GM23338 (cell line): ENCODE measurements at regions not wholly inside any gene's neighbourhood (a gene's known extent, or its start where the extent isn't known, plus 50 kb on each side); places are given as distances from the start of the nearest gene placed in this dataset.

ENCODE experiments used
- ATAC-seq: fragments of 200-7000 bp; cut with Tn5 transposase; 3 replicates; pipeline ENCODE4 v1.9.1; 2020
- DNase-seq: peaks from one replicate; pipeline ENCODE4 v3.0.0-alpha.2; 2015; ENCODE audit warnings: low spot score
- H2AFZ ChIP-seq: fragments of 200-600 bp; sonication (generic); 2 replicates; pipeline ENCODE4 v1.8.0; 2016; ENCODE audit warnings: antibody characterized with exemption, mild to moderate bottlenecking, moderate library complexity
- H3F3A ChIP-seq: fragments of 200-600 bp; sonication (generic); replicated peaks from 2 replicates; pipeline ENCODE4 v1.8.0; 2017; ENCODE audit warnings: antibody characterized with exemption, mixed run types, low read depth
- H3K27ac ChIP-seq: fragments of 200-600 bp; sonication (generic); 2 replicates; pipeline ENCODE4 v1.6.1; 2016; ENCODE audit warnings: low read depth
- H3K27me3 ChIP-seq: fragments of 200-600 bp; sonication (generic); 2 replicates; pipeline ENCODE4 v1.8.0; 2016; ENCODE audit warnings: mild to moderate bottlenecking, mixed run types, moderate library complexity; ENCODE audit not compliant: insufficient read depth
- H3K36me3 ChIP-seq: fragments of 200-600 bp; sonication (generic); 2 replicates; pipeline ENCODE4 v1.8.0; 2016; ENCODE audit warnings: mild to moderate bottlenecking; ENCODE audit not compliant: insufficient read depth
- H3K4me1 ChIP-seq: fragments of 200-600 bp; sonication (generic); 2 replicates; pipeline ENCODE4 v1.8.0; 2016; ENCODE audit warnings: mild to moderate bottlenecking, moderate library complexity; ENCODE audit not compliant: insufficient read depth
- H3K4me2 ChIP-seq: fragments of 200-600 bp; sonication (generic); 2 replicates; pipeline ENCODE4 v1.7.1; 2017; ENCODE audit warnings: mixed run types
- H3K4me3 ChIP-seq: fragments of 200-600 bp; sonication (generic); 2 replicates; pipeline ENCODE4 v1.6.1; 2016; ENCODE audit warnings: mixed run types
- H3K79me2 ChIP-seq: fragments of 200-600 bp; sonication (generic); replicated peaks from 2 replicates; pipeline ENCODE4 v1.8.0; 2017; ENCODE audit warnings: mild to moderate bottlenecking; ENCODE audit not compliant: insufficient read depth
- H3K9me2 ChIP-seq: fragments of 200-600 bp; sonication (generic); 2 replicates; pipeline ENCODE4 v1.8.0; 2017; ENCODE audit not compliant: insufficient read depth
- H4K20me1 ChIP-seq: fragments of 200-600 bp; sonication (generic); replicated peaks from 2 replicates; pipeline ENCODE4 v1.8.0; 2017; ENCODE audit warnings: mild to moderate bottlenecking; ENCODE audit not compliant: insufficient read depth
- H3K27ac Mint-ChIP-seq: 2 replicates; pipeline ENCODE4 v1.8.0; 2020; ENCODE audit warnings: inconsistent platforms, mild to moderate bottlenecking, moderate library complexity, mixed read lengths
- H3K27me3 Mint-ChIP-seq: 3 replicates; pipeline ENCODE4 v1.8.0; 2022; ENCODE audit warnings: low read depth, mild to moderate bottlenecking, moderate library complexity, mixed read lengths, inconsistent platforms; ENCODE audit not compliant: insufficient read depth, poor library complexity
- H3K36me3 Mint-ChIP-seq: 3 replicates; pipeline ENCODE4 v1.8.0; 2021; ENCODE audit warnings: low read depth, mild to moderate bottlenecking, inconsistent platforms, moderate library complexity, mixed read lengths
- H3K4me1 Mint-ChIP-seq: 3 replicates; pipeline ENCODE4 v1.8.0; 2020; ENCODE audit warnings: mild to moderate bottlenecking, inconsistent platforms, mixed read lengths
- H3K4me3 Mint-ChIP-seq: 3 replicates; pipeline ENCODE4 v1.8.0; 2021; ENCODE audit warnings: moderate library complexity, mild to moderate bottlenecking, inconsistent platforms, mixed read lengths
- H3K9me3 Mint-ChIP-seq: 3 replicates; pipeline ENCODE4 v1.8.0; 2020; ENCODE audit warnings: moderate library complexity, mild to moderate bottlenecking, inconsistent platforms, mixed read lengths
- CREB1 ChIP-seq: fragments of 250-450 bp; sonication (Bioruptor Pico); IDR thresholded peaks from 2 replicates; pipeline ENCODE4 v1.5.0; 2020; ENCODE audit warnings: low read depth, mild to moderate bottlenecking, moderate library complexity
- CTCF ChIP-seq, 2 experiments: fragments of 200-600 bp in 1 of 2; sonication (generic) in 1 of 2; conservative IDR thresholded peaks; 2 replicates each; pipeline versions ENCODE4 v1.5.1 to v1.6.1; 2016 to 2017; ENCODE audit warnings: antibody characterized with exemption in 2 of 2, low read depth in 2 of 2, mild to moderate bottlenecking in 2 of 2, moderate library complexity in 1 of 2
- ETS1 ChIP-seq: IDR thresholded peaks from 2 replicates; pipeline ENCODE4 v1.6.1; 2016; ENCODE audit warnings: antibody characterized with exemption
- EZH2 ChIP-seq: fragments of 200-600 bp; sonication (generic); IDR thresholded peaks from one replicate; pipeline ENCODE4 v1.8.0; 2017; ENCODE audit warnings: antibody characterized with exemption, mild to moderate bottlenecking, low read depth; ENCODE audit not compliant: unreplicated experiment
- EZH2phosphoT487 ChIP-seq: fragments of 200-600 bp; sonication (generic); IDR thresholded peaks from one replicate; pipeline ENCODE4 v1.8.1; 2018; ENCODE audit warnings: antibody characterized with exemption; ENCODE audit not compliant: unreplicated experiment
- JUNB ChIP-seq: IDR thresholded peaks from one replicate; pipeline ENCODE4 v1.6.1; 2016; ENCODE audit warnings: antibody characterized with exemption; ENCODE audit not compliant: unreplicated experiment
- NANOG ChIP-seq: IDR thresholded peaks from 2 replicates; pipeline ENCODE4 v1.6.1; 2016; ENCODE audit warnings: antibody characterized with exemption, borderline replicate concordance
- POLR2AphosphoS5 ChIP-seq: IDR thresholded peaks from 2 replicates; pipeline ENCODE4 v1.6.1; 2016; ENCODE audit warnings: antibody characterized with exemption, low read depth
- REST ChIP-seq: IDR thresholded peaks from one replicate; pipeline ENCODE4 v1.6.1; 2018; ENCODE audit warnings: antibody characterized with exemption; ENCODE audit not compliant: unreplicated experiment
- STAT1 ChIP-seq: IDR thresholded peaks from one replicate; pipeline ENCODE4 v1.6.1; 2016; ENCODE audit warnings: antibody characterized with exemption; ENCODE audit not compliant: unreplicated experiment
- ZNF114 ChIP-seq: fragments of 250-450 bp; sonication (Bioruptor Pico); IDR thresholded peaks from 2 replicates; pipeline ENCODE4 v1.5.0; 2020; ENCODE audit warnings: mild to moderate bottlenecking, moderate library complexity
- ZNF331 ChIP-seq: fragments of 250-450 bp; sonication (Bioruptor Pico); IDR thresholded peaks from 2 replicates; pipeline ENCODE4 v1.5.0; 2020; ENCODE audit warnings: low read depth, mild to moderate bottlenecking, moderate library complexity
- ZNF462 ChIP-seq: fragments of 250-450 bp; sonication (Bioruptor Pico); IDR thresholded peaks from 2 replicates; pipeline ENCODE4 v1.5.0; 2020; ENCODE audit warnings: mild to moderate bottlenecking, moderate library complexity

DNA sequence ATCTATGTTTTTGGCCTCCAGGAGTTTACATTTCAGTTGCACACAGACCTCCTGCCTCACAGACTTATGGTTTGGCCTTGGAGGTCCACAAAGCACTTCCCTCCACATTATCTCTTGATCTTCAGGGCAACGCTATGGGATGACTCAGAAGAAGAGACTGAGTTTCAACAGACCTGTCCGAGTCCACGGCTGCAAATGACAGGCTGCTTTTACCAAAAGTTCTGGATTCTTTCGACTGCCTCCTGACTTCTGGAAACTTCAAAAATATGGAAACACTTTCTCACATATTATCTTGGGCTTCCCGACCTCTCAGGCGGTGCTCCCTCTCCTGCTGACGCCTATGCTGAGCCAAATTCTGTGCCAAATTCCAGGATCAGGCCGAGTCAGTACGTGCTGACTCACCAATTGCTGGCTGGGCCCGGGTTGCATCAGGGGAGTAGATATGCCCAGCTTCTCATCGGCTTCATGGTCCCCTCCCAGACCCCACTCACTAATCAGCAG lies 190.2 kb downstream of the BMP7 start:
- Histone ChIP-seq H3K9me2 (no peaks in the 10 kb centered on the region), H3K79me2 (no peaks in the 10 kb centered on the region), H3K4me3 (no peak overlapping the region), H3K27me3 (no peaks in the 10 kb centered on the region), H3K4me1 (peaks cover 4% of the 10 kb centered on the region; the same call in 1 of the 2 replicates), H3F3A (no peaks in the 10 kb centered on the region), H3K4me2 (no peak overlapping the region), H4K20me1 (no peaks in the 10 kb centered on the region), H3K27ac (no peak overlapping the region), H2AFZ (no peak overlapping the region), H3K36me3 (no peaks in the 10 kb centered on the region)
- Mint-ChIP-seq H3K27ac (no peak overlapping the region), H3K27me3 (peaks cover 11% of the 10 kb centered on the region), H3K4me3 (no peak overlapping the region), H3K9me3 (peaks cover 23% of the 10 kb centered on the region), H3K4me1 (peaks cover 18% of the 10 kb centered on the region; the same call in 2 of the 3 replicates), H3K36me3 (peaks cover 2% of the 10 kb centered on the region; the same call in 1 of the 3 replicates)
- no peak for TF ChIP-seq REST
- TF ChIP-seq ZNF331: no peak
- no peak for TF ChIP-seq NANOG
- TF ChIP-seq JUNB: no peak
- TF ChIP-seq STAT1: no peak
- no peak for TF ChIP-seq CREB1
- no peak for TF ChIP-seq ZNF462
- no peak for TF ChIP-seq POLR2AphosphoS5
- no peak for TF ChIP-seq ETS1
- no peak for TF ChIP-seq EZH2
- no peak for TF ChIP-seq EZH2phosphoT487
- TF ChIP-seq CTCF (conservative IDR thresholded peaks at IDR 0.05; ENCODE audit: low read depth in 2 of 2): no peak
- no peak for TF ChIP-seq ZNF114 (CRISPR knock-in tag)
- DNase-seq (no peak), ATAC-seq (no peak)
